OCI-LY7 (cell line): ENCODE measurements at regions not wholly inside any gene's neighbourhood (a gene's known extent, or its start where the extent isn't known, plus 50 kb on each side); places are given as distances from the start of the nearest gene placed in this dataset.
"Not testable (repeated sequence)": the region's sequence is repeated elsewhere in the genome, so short reads cannot be mapped to it uniquely, and the experiment has no call there.

Experiments
- BruUV-seq: library from RNA; stranded (reverse); fragments of 400-500 nt; replicated peaks from 2 replicates; lab custom pipeline; 2021; lab: Mats Ljungman, UMichigan
- CTCF ChIA-PET: fragments of 300-600 bp; sonication (Branson Sonifier 250); formaldehyde crosslinking; loops from one replicate; lab custom pipeline; 2022; ENCODE audit warnings: antibody characterized with exemption; ENCODE audit not compliant: unreplicated experiment; lab: Charles Lee
- POLR2A ChIA-PET: fragments of 300-600 bp; sonication (Branson Sonifier 250); formaldehyde crosslinking; loops from one replicate; lab custom pipeline; 2022; ENCODE audit warnings: antibody characterized with exemption; lab: Charles Lee
- DNase-seq: peaks from one replicate; pipeline ENCODE4 v3.0.0-alpha.2; 2015; ENCODE audit warnings: low spot score
- H2AFZ ChIP-seq: fragments of 200-600 bp; sonication (generic), shearing (Covaris generic); 2 replicates; pipeline ENCODE4 v1.6.1; 2014; ENCODE audit warnings: mild to moderate bottlenecking, antibody characterized with exemption, low read length, moderate library complexity
- H3K27ac ChIP-seq: fragments of 200-600 bp; sonication (generic); 2 replicates; pipeline ENCODE4 v1.5.1; 2014; ENCODE audit warnings: mixed run types, low read depth, mild to moderate bottlenecking, moderate library complexity, low read length, inconsistent platforms; ENCODE audit not compliant: poor library complexity, severe bottlenecking
- H3K36me3 ChIP-seq: fragments of 200-600 bp; sonication (generic); 2 replicates; pipeline ENCODE4 v1.6.1; 2014; ENCODE audit warnings: mild to moderate bottlenecking, antibody characterized with exemption, low read length, moderate library complexity, mixed read lengths; ENCODE audit not compliant: insufficient read depth
- H3K4me1 ChIP-seq: fragments of 200-600 bp; sonication (generic); 2 replicates; pipeline ENCODE4 v1.5.1; 2014; ENCODE audit warnings: mild to moderate bottlenecking, low read length; ENCODE audit not compliant: insufficient read depth, poor library complexity, severe bottlenecking
- H3K4me2 ChIP-seq: fragments of 200-600 bp; sonication (generic); 2 replicates; pipeline ENCODE4 v1.6.1; 2014; ENCODE audit warnings: mild to moderate bottlenecking, low read length
- H3K4me3 ChIP-seq: fragments of 200-600 bp; sonication (generic); 2 replicates; pipeline ENCODE4 v1.5.1; 2014; ENCODE audit warnings: mild to moderate bottlenecking, low read depth, low read length; ENCODE audit not compliant: poor library complexity, severe bottlenecking
- H3K79me2 ChIP-seq: fragments of 200-600 bp; sonication (generic); 2 replicates; pipeline ENCODE4 v1.6.1; 2016; ENCODE audit warnings: low read depth, mild to moderate bottlenecking, low read length, moderate library complexity, mixed read lengths; ENCODE audit not compliant: insufficient read depth
- H3K9me2 ChIP-seq: fragments of 200-600 bp; sonication (generic); 2 replicates; pipeline ENCODE4 v1.6.1; 2016; ENCODE audit warnings: mild to moderate bottlenecking, low read length, mixed read lengths; ENCODE audit not compliant: insufficient read depth
- H3K9me3 ChIP-seq: fragments of 200-600 bp; sonication (generic); 2 replicates; pipeline ENCODE4 v1.6.1; 2014; ENCODE audit warnings: mild to moderate bottlenecking, mixed run types, low read length, mixed read lengths
- H4K20me1 ChIP-seq: fragments of 200-600 bp; sonication (generic); 2 replicates; pipeline ENCODE4 v1.6.1; 2014; ENCODE audit warnings: mild to moderate bottlenecking, antibody characterized with exemption, low read length, moderate library complexity, mixed read lengths; ENCODE audit not compliant: insufficient read depth
- EZH2phosphoT487 ChIP-seq: fragments of 200-600 bp; sonication (generic); IDR thresholded peaks from 2 replicates; pipeline ENCODE4 v1.6.1; 2018; ENCODE audit warnings: low read depth, borderline replicate concordance, mild to moderate bottlenecking, mixed run types, antibody characterized with exemption, low read length, moderate library complexity, mixed read lengths
- intact Hi-C: fragments of 100-400 bp; cut with micrococcal nuclease; formaldehyde crosslinking; loops from one replicate; pipeline ENCODE4 v1.10.0; 2022; ENCODE audit not compliant: unreplicated experiment
- TF ChIP-seq, protein P1 (sequence below): fragments of 200-600 bp; sonication (generic); conservative IDR thresholded peaks from 2 replicates; pipeline ENCODE4 v1.5.1; 2014; ENCODE audit warnings: mild to moderate bottlenecking, antibody characterized with exemption, low read length, moderate library complexity, mixed read lengths

- Histone ChIP-seq H4K20me1 (no peaks in the 10 kb centered on the region), H3K36me3 (no peaks in the 10 kb centered on the region)
- intact Hi-C loops, result no loop called here
These were observed 1670.3 kb downstream of the MRPL39 start for GRCh38 chr21:23936991-23937390.

GRCh38 chr21:23936224-23936623 is 1671.1 kb downstream of the MRPL39 start:
- no peaks in the 10 kb centered on the region for H3K79me2 ChIP-seq
- no peaks in the 10 kb centered on the region for H3K9me2 ChIP-seq
- H3K9me3 ChIP-seq, result peaks cover 27% of the 10 kb centered on the region; the same call in 1 of the 2 replicates
- no peak overlapping the region for H3K27ac ChIP-seq
- intact Hi-C loops, result no loop called here
- H3K4me3 ChIP-seq, result no peak overlapping the region
- H2AFZ ChIP-seq, result no peak overlapping the region
- BruUV-seq, result no TSS peak
- H3K36me3 ChIP-seq, result no peaks in the 10 kb centered on the region
- TF ChIP-seq EZH2phosphoT487, result no peak
- TF ChIP-seq, protein P1, sequence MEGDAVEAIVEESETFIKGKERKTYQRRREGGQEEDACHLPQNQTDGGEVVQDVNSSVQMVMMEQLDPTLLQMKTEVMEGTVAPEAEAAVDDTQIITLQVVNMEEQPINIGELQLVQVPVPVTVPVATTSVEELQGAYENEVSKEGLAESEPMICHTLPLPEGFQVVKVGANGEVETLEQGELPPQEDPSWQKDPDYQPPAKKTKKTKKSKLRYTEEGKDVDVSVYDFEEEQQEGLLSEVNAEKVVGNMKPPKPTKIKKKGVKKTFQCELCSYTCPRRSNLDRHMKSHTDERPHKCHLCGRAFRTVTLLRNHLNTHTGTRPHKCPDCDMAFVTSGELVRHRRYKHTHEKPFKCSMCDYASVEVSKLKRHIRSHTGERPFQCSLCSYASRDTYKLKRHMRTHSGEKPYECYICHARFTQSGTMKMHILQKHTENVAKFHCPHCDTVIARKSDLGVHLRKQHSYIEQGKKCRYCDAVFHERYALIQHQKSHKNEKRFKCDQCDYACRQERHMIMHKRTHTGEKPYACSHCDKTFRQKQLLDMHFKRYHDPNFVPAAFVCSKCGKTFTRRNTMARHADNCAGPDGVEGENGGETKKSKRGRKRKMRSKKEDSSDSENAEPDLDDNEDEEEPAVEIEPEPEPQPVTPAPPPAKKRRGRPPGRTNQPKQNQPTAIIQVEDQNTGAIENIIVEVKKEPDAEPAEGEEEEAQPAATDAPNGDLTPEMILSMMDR, result peak; percentile 45; the same call in 1 of the 2 replicates
- ChIA-PET POLR2A (interaction anchor here (0.6 to 1.1 kb wide), 2 partner anchors 13 to 1589 kb away, joined by 3 to 5 read pairs; no protein-coding TSS in a partner anchor), CTCF (no interaction called here)
- no peaks in the 10 kb centered on the region for H3K4me1 ChIP-seq
- H3K4me2 ChIP-seq, result no peak overlapping the region
- DNase-seq, result no peak
- no peaks in the 10 kb centered on the region for H4K20me1 ChIP-seq

More at GRCh38 chr21:23936991-23937390, 1670.3 kb downstream of the MRPL39 start:
- Histone ChIP-seq H2AFZ (no peak overlapping the region), H3K4me3 (no peak overlapping the region), H3K4me1 (no peaks in the 10 kb centered on the region), H3K9me2 (no peaks in the 10 kb centered on the region), H3K9me3 (peaks cover 27% of the 10 kb centered on the region; the same call in 1 of the 2 replicates), H3K79me2 (no peaks in the 10 kb centered on the region), H3K4me2 (no peak overlapping the region), H3K27ac (no peak overlapping the region)
- TF ChIP-seq EZH2phosphoT487, result no peak
- TF ChIP-seq, protein P1, result no peak
- ChIA-PET POLR2A (interaction anchor here (1.1 kb wide), 1 partner anchor 12 kb away, joined by 3 read pairs; no protein-coding TSS in a partner anchor), CTCF (no interaction called here)
- DNase-seq, result no peak
- no TSS peak for BruUV-seq

DNA sequence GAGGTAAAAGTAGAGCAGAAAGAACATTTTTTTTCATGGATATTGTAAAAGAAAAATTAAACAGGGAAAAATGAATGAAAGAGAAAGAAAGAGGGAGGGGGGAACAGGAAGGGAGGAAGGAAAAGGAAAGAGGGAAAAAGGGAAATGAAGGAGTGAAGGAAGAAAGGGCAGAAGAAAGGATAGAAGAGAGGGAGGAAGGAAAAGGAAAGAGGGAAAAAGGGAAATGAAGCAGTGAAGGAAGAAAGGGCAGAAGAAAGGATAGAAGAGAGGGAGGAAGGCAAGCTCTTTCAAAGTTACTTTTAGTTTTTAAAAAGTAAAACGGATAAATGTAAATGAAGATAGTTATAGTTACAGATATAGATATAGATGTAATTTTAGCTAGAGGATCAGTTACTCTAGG is 1676.7 kb downstream of the MRPL39 start:
- CTCF ChIA-PET, result no interaction called here

GRCh38 chr21:23926430-23926829 is 1680.9 kb downstream of the MRPL39 start:
- H3K36me3 ChIP-seq, CTCF ChIA-PET, BruUV-seq, POLR2A ChIA-PET, H3K4me2 ChIP-seq, H3K4me1 ChIP-seq, H3K9me2 ChIP-seq, H3K4me3 ChIP-seq, H3K27ac ChIP-seq, H4K20me1 ChIP-seq, H3K79me2 ChIP-seq, intact Hi-C loops, H2AFZ ChIP-seq, DNase-seq: not testable (repeated sequence)
- peaks cover 10% of the 10 kb centered on the region; the same call in 1 of the 2 replicates for H3K9me3 ChIP-seq

More for the DNA sequence above, 1676.7 kb downstream of the MRPL39 start:
- no peaks in the 10 kb centered on the region for H4K20me1 ChIP-seq
- TF ChIP-seq EZH2phosphoT487, result no peak
- TF ChIP-seq, protein P1, result no peak
- H3K27ac ChIP-seq, result no peak overlapping the region
- POLR2A ChIA-PET, result interaction anchor here (0.8 kb wide), 1 partner anchor 9 kb away, joined by 4 read pairs; no protein-coding TSS in a partner anchor
- no peak overlapping the region for H3K4me2 ChIP-seq
- no peak for DNase-seq
- no peak overlapping the region for H3K4me3 ChIP-seq
- no peak overlapping the region for H2AFZ ChIP-seq
- peaks cover 24% of the 10 kb centered on the region; the same call in 1 of the 2 replicates for H3K9me3 ChIP-seq
- no peaks in the 10 kb centered on the region for H3K79me2 ChIP-seq
- no peaks in the 10 kb centered on the region for H3K4me1 ChIP-seq
- no peaks in the 10 kb centered on the region for H3K9me2 ChIP-seq
- intact Hi-C loops, result loop anchor here (5.0 kb wide), 1 partner anchor 323 kb away; no protein-coding TSS in a partner anchor
- BruUV-seq, result no TSS peak
- H3K36me3 ChIP-seq, result no peaks in the 10 kb centered on the region
